WI38 (cell line): ENCODE measurements at regions not wholly inside any gene's neighbourhood (a gene's known extent, or its start where the extent isn't known, plus 50 kb on each side); places are given as distances from the start of the nearest gene placed in this dataset.

Source experiments
- H3K4me3 ChIP-seq: 2 replicates; pipeline ENCODE4 v1.5.1; 2011; ENCODE audit warnings: low read depth, mild to moderate bottlenecking, control low read depth, low read length
- TF ChIP-seq, protein P1 (sequence below): IDR thresholded peaks from 2 replicates; pipeline ENCODE4 v1.5.1; 2012; ENCODE audit warnings: low read depth, mild to moderate bottlenecking, control low read depth, low read length

DNA sequence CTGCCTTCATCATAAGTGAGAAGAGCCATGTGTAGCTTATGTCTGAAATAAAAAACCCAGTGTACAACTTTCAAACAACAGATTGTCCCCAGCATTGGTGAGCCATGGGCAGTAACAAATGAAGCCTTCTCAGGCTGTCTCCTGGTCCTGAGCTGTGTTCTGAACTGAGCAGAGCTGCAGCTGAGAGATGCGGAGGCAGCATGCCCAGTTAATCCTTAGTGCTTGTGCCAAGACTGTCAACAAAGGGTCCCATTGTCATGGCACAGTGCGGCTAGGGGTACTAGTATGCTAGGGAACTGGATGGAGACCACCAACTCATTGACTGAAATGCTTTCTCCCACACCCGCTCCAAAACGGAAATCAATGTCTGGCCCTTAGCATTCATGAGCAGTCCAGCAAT is 154.3 kb downstream of the RMST start:
- TF ChIP-seq, protein P1, sequence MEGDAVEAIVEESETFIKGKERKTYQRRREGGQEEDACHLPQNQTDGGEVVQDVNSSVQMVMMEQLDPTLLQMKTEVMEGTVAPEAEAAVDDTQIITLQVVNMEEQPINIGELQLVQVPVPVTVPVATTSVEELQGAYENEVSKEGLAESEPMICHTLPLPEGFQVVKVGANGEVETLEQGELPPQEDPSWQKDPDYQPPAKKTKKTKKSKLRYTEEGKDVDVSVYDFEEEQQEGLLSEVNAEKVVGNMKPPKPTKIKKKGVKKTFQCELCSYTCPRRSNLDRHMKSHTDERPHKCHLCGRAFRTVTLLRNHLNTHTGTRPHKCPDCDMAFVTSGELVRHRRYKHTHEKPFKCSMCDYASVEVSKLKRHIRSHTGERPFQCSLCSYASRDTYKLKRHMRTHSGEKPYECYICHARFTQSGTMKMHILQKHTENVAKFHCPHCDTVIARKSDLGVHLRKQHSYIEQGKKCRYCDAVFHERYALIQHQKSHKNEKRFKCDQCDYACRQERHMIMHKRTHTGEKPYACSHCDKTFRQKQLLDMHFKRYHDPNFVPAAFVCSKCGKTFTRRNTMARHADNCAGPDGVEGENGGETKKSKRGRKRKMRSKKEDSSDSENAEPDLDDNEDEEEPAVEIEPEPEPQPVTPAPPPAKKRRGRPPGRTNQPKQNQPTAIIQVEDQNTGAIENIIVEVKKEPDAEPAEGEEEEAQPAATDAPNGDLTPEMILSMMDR: no peak
- H3K4me3 ChIP-seq: no peak overlapping the region

DNA sequence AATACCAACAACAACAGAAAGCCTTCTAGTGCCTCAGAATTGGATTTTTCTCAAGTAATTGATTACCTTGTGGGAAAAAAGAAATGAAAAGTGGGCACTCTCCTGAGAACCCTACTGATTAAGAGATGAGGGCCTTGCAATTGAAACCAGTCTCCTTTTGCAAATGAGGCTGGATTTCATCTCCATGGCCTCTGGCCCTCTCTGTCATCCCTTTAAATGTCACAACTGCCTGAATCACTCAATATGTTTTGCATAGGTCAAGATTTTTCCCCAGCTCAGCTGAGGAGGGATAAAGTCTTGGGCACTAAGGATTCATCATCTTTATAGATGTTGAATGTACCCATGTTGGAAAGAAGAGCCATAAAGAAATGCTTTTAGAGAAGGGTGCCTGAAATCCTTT is 166.4 kb downstream of the RMST start:
- TF ChIP-seq, protein P1: no peak
- no peak overlapping the region for H3K4me3 ChIP-seq

- H3K4me3 ChIP-seq: no peak overlapping the region
- TF ChIP-seq, protein P1: no peak
Measured at GRCh38 chr12:97629382-97629781, 166.8 kb downstream of the RMST start.

GRCh38 chr12:97630356-97630755 is 167.8 kb downstream of the RMST start:
- TF ChIP-seq, protein P1: no peak
- no peak overlapping the region for H3K4me3 ChIP-seq

DNA sequence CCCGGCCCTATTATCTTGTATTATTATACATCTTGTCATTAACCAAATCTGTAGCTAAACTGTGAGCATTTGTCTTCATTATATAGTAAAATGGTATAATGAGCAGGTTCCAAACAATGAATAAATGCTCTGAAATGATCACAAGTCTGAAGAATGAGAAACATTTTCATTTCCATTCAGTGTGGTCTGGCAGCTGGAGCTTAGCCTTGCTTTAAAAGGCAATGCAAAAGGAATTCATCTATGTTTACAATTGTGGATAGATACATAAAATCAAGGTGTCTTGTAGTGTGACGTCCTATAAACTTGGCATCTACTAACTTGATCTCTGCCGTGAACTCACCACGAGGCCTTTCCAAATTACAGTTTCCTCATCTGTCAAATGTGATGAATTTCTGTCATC is 168.3 kb downstream of the RMST start:
- H3K4me3 ChIP-seq: no peak overlapping the region
- TF ChIP-seq, protein P1: no peak

- TF ChIP-seq, protein P1: no peak
- H3K4me3 ChIP-seq: no peak overlapping the region
Measured at GRCh38 chr12:97637770-97638169, 175.2 kb downstream of the RMST start.

DNA sequence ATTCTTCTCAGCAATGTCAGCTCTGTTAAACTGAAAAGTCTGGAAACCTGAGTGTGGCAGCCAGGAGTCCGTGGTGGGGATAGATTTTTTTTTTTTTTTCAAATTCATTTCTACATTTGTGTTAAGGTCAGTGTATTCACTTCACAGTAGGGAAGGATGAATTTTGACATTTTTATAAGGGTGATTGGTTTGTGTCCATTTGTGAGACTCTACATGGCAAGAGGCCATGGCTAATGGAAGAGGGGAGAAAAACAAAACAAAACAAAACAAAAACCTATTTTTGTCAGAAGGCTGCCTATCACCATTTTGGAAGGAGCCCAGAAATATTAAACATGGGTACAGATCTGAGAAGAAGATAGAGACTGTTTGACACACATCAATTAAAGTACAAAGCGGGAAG is 176.1 kb downstream of the RMST start:
- no peak overlapping the region for H3K4me3 ChIP-seq
- TF ChIP-seq, protein P1: no peak
